ENCODE measurements at regions not wholly inside any gene's neighbourhood (a gene's known extent, or its start where the extent isn't known, plus 50 kb on each side); places are given as distances from the start of the nearest gene placed in this dataset.

- no peak for DNase-seq
These were observed 192.4 kb upstream of the NEIL3 start for GRCh38 chr4:177117256-177117655.

GRCh38 chr4:177118596-177118995, 191.1 kb upstream of the NEIL3 start:
- no peak for DNase-seq

- DNase-seq = no peak
These were observed 190.6 kb upstream of the NEIL3 start for GRCh38 chr4:177119021-177119471.

DNA sequence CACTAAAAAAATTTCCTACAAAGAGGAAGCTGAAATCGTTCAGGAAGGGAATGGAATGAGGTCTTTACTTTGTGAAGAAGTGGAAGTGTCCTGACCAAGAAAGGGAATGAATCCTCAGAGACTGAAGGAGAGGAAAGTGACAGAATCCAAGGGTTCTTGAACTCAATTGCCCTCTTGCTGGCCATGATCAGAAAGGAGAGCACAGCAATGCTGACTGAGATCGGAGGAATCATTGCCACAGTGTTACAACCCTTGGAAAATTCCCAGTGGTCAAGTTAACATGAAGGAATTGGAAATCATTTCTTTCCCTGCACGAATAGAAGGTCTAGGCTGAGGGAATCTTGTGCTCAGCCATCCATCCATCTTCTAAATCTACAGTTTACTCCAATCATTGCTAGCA, 190.0 kb upstream of the NEIL3 start:
- DNase-seq = no peak

GRCh38 chr4:177123811-177124210, 185.9 kb upstream of the NEIL3 start:
- DNase-seq = no peak

- DNase-seq = no peak
These were observed 185.2 kb upstream of the NEIL3 start for GRCh38 chr4:177124349-177125064.

DNA sequence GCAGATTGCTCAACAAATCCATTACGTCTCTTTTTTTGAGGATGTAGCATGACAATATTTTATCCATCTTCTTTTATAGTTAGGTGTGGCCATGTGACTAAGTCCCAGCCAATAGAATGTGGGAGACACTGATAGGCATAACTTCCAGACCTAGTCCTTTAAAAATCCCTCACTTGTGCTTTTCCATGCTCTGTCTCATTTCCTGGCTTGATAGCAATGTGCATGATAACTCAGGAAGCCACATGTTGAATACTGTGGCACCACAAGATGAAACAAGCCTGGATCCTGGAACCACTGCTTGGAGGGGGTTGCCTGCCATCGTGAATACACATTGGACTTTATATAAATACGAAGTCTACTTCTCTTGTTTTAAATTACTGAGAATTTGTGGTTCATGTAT, 184.0 kb upstream of the NEIL3 start:
- no peak for DNase-seq

- no peak for DNase-seq
These were observed 182.0 kb upstream of the NEIL3 start for GRCh38 chr4:177127658-177128057.

- DNase-seq = no peak
These were observed 181.4 kb upstream of the NEIL3 start for GRCh38 chr4:177128306-177128705.

- no peak for DNase-seq
These were observed 177.9 kb upstream of the NEIL3 start for GRCh38 chr4:177131736-177132135.

DNA sequence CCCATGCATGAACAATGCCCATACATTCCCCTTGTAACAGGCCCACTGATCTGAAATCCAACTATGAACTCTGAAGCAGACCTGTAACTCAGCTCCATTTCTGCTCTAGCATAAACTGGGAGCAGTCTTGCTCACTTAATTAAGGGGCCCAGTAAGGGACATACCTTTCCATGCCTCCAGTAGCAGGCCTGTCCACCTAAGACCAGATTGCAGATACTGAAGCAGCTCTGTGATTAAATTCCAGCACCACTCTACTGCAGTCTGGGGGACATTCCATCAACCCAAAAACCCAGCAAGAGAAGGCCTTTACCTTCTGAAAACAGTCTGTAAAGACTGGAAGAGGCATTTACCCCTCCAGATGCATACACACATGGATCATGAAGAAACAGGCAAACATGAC, 162.0 kb upstream of the NEIL3 start:
- DNase-seq = no peak

DNA sequence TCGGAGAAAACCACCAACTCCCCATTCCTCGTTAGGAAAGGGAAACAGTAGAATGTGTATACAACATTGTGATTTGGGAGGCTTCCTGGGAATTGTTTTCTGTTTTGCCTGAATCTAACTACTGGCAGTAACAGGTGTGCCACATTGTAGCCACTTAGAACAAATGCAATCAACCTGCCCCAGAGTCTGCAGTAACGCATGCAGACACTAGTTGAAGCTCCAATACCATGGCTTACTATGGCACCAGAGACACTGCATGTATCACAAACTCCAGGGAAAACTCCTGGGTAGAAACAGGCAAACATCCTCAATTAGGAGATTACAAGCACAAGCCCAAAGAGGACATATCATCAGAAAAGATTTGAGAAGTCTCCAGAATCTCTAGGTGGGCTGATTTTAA, 154.2 kb upstream of the NEIL3 start:
- no peak for DNase-seq

GRCh38 chr4:177159600-177159999, 150.1 kb upstream of the NEIL3 start:
- no peak for DNase-seq

- DNase-seq = no peak
These were observed 147.9 kb upstream of the NEIL3 start for GRCh38 chr4:177161781-177162180.

- DNase-seq = no peak
These were observed 146.1 kb upstream of the NEIL3 start for GRCh38 chr4:177163532-177163931.

GRCh38 chr4:177171588-177171987, 138.1 kb upstream of the NEIL3 start:
- DNase-seq = no peak

DNA sequence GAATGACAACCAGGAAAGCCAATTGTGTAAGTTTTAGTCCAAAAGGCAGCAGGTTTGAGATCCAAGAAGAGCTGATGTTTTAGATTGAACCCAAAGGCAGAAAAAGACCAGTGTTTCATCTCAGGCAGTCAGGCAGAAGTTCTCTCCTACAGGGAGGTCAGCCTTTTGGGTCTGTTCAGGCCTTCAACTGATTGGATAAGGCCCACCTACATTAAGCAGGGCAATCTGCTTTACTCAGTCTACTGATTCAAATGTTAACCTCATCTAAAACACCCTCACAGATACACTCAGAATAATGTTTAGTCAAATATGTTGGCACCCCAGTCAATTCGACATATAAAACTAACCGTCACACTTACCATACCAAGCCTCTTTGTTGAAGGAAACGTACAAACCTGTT, 134.2 kb upstream of the NEIL3 start:
- DNase-seq = no peak

DNA sequence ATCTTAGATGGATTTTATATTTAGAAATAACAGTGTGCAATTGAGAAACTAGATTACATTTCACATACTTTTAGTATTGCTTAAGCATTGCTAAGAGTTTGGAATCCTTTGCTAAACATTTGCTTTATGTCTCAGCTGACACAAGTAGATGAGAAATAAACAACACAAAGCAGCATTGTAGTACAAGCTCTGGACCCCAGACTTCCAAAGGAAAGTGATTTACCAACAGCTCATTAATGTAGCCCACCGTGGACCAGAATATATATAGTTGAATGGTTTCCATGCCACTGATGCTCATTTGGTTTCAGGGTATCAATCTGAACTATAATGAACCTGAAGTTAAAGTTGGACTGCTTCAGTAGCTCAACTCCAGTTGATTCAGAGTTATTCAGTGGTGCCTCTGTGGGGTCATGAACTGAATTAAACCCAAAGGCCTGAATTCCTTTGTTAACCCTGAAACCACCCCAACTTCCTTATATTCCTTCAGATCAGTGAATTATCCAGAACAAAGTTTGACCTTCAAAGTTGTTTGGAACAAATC, 132.1 kb upstream of the NEIL3 start:
- no peak for DNase-seq

- no peak for DNase-seq
These were observed 131.4 kb upstream of the NEIL3 start for GRCh38 chr4:177178246-177178645.

DNA sequence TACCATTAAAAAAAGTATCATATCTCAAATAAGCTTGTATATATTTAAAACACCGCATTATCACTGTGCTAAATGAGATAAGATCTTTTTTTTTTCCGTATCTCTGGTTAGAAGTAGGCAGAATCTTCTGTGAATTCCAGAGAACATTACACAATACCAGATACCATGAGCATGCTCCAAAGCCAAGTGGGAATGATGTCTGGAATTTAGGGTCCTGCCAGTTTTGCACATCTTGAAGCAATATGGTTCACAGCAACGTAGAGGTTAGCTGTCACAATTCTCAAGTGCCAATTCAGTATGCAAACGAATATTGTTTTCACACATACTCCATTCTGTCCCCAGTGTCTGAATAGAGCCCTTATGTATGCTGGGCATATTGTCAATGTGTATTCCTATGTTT, 127.5 kb upstream of the NEIL3 start:
- no peak for DNase-seq

GRCh38 chr4:177182728-177183127, 126.9 kb upstream of the NEIL3 start:
- DNase-seq = no peak

DNA sequence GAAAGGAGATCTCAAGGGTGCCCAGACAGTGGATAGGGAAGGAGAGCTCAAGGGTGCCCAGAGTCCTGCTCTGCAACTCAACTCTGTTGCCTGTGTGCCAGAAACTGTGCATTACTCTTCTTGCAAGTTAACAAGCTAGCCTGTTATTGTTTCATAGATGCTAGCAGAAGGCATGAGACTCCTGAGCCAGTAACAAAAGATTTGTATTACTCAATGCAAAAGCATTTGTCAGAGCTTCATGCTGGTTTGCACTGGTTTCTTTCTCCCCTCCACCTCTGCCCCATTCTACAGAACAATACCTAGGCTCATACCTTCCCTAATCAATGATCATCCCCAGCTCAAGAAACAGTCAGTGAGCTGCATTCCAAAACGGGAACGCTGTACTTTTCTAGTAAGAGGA, 124.5 kb upstream of the NEIL3 start:
- no peak for DNase-seq

DNA sequence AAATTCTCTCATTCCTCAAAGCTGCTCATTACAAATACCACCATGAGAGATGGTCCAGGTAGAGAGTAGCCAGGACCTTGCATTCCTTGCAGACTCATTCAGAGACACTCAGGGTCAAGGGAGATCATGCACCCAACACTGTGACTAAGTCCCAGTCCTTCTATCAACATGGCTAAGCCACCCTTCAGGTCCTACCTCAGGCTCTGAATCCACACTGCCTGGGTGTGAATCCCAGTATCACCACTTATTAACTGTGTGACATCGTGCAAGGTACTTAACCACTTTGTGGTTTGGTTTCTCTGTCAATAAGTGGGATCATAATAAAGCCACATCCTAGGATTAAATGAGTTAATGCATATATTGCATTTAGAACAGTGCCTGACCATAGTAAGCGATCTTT, 124.1 kb upstream of the NEIL3 start:
- DNase-seq = no peak

DNA sequence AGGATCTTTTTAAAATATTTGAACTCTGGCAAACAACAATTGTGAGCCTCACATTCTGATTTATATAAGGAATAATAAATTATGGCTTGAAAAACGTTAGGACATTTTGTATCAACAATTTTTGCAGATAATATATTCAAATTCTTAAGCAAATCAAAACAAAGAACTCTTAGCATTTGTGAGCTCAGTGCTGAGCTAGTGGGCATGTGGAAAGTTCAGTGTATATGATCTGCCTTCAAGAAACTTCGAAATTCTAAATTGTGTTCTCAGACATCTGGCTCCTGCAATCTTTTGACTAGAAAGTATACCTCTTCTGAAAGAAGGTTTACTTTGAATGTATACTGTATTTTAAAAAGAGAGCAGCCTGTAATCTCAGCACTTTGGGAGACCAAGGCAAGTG, 122.3 kb upstream of the NEIL3 start:
- no peak for DNase-seq

DNA sequence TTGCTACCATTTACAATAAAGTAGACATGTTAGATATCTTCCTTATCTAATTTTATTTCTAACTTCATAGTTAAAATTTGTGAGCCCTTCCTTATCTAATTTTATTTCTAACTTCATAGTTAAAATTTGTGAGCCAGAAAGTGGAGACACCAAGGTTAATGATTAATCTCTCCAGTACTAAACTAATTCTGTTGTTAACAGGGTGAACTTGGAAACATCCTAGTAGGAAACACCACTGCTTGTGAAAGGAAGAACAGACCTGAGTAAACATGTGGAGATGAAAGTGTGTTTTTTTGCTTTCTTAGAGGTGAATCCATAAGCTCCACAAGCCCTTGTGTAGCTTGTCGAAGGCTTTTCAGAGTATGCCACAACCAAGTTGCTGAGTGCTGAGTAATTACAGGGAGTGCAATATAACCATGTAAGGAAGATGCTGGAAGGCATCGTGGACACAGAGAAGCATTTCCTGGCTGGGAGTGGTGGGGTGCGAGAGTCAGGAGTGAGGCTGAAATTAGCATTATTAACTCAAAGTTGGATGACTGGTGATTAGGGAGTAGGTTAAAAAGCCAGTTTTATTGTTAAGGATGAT, 118.6 kb upstream of the NEIL3 start:
- no peak for DNase-seq
